SIG-M5 treated with dmso at 0.1 percent for 504 hours (cell line): ENCODE measurements at regions not wholly inside any gene's neighbourhood (a gene's known extent, or its start where the extent isn't known, plus 50 kb on each side); places are given as distances from the start of the nearest gene placed in this dataset.
"Not testable (repeated sequence)": the region's sequence is repeated elsewhere in the genome, so short reads cannot be mapped to it uniquely, and the experiment has no call there.

Experiments
- DNase-seq: peaks from one replicate; lab custom pipeline; 2025; ENCODE audit not compliant: unreplicated experiment; lab: John Stamatoyannopoulos, UW

DNA sequence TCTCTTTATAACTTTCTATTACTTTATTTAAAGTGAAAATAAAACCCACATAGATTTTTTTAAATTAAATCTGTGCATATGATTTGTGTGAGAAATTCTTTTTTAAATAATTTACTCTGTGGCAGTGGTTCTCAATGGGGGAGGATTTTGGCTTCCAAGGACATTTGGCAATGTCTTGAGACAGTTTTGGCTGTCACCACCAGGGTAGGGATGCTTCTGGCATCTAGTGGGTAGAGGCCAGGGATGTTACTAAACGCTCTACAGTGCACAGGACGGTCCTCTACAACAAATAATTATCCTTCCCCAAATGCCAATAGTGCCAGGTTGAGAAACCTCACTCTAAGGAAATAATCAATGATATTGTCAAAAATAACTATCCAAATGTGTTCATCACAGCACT is 177.9 kb upstream of the CCNG1 start:
- DNase-seq = no peak

DNA sequence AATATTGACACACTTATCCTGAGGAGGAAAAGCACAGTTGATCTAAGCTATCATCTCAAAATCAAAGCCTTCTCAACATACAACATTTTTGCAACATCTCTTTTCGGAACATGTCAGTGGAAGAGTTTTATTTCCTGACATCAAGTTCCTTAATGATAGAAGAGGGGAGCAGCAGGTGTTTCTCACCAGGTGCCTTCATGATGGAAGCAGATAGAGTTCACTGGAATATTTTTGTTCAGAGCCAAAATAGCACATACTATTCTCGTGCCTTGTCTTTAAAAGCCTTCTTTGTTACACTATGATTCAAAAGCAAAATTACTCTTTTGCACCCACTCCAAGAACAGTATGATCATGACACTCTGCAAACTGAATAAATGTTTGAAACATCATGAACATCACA is 176.9 kb upstream of the CCNG1 start:
- DNase-seq = no peak

DNA sequence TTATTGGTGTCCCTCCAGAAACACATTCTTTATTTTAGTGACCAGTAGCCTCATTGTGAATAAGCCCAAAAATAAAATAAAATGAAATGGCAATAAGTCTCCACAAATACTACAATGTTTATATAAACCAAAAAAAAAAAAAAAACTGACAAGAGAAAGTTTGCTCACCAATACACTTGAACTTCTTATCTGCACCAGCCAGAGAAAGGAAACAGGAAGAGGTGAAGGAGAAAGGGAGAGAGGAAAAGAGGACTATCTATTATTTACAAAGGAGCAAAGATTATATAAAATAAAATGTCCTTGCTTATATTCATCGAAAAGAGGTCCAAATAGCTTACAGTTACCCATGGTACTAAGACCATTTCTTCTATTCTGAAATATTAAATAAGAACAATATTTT is 176.4 kb upstream of the CCNG1 start:
- DNase-seq = no peak

DNA sequence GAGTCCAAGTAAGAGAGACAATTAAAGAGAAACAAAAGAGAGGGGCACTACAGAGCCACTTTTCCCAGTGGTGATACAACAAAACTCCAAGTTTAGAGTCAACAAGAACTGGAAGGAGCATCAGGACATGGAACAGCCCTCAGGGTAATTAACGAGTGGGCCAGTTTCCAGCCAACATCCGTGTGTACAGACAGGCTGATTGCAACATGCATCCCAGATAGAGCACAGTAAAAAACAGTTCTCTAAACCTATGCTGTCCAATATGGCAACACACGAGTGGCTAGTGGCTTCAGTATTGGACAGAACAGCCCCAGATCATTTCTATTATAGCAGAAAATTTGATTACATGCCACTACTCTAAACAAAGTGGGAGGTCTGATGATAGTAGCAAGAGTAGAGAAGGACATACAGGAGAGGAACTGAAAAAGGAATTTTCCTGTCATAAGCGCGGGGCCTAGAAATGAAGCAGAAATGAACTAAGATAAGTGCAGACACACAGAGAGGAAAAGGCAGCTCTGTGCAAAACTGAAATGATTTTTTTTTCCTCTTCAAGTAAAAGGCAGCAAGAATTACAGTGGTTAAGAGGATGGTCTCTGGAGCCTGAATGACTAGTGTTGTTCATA is 175.6 kb upstream of the CCNG1 start:
- DNase-seq = no peak

DNA sequence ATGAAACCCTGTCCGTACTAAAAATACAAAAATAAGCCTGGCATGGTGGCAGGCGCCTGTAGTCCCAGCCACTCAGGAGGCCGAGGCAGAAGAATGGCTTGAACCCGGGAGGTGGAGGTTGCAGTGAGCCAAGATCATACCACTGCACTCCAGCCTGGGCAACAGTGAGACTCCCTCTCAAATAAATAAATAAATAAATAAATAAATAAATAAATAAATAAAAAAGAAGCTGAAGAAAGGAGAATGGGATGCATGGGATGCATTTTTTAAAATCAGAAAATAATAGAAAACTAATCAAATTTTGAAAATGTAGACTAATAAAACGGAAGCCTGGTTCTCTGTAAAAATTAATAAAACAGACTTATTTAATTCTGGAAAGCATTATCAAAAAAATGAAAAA is 171.1 kb upstream of the CCNG1 start:
- DNase-seq = not testable (repeated sequence)

DNA sequence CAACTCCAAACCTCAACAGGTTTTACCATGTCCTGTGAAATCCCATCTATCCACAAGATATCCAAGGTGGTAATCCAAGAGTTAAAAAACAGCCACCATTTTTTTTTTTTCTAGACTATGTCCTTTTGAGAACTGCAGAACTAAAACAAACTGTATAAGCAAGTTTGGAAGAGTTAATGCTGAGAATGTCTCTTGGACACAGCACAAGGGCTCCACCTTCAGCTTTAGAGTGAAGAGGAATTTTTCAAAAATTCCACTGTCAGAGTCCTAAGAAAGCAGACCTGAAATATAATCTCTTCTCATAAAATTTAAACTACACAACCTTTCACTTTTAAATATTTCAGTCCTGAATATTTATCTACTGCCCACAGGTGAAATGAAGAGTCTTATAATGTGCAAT is 167.8 kb upstream of the CCNG1 start:
- DNase-seq = no peak

DNA sequence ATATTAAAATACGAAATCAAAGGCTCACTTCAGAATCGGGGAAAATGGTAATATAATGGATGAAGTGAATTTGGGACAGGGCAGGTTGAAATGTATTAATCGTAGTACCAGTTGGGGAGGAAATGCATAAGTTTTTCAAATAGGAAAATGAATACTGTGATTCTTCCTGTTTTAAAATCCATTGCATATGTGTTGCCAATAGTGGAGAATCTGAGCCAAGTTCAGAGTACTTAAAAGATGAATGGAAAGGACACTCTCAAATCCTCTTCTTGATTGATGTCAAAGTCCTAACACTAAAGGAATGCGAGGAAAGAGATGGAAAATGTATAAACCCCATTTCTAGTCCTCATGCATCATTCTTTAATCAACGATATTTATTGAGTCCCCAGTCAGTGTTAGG is 160.9 kb upstream of the CCNG1 start:
- no peak for DNase-seq

DNA sequence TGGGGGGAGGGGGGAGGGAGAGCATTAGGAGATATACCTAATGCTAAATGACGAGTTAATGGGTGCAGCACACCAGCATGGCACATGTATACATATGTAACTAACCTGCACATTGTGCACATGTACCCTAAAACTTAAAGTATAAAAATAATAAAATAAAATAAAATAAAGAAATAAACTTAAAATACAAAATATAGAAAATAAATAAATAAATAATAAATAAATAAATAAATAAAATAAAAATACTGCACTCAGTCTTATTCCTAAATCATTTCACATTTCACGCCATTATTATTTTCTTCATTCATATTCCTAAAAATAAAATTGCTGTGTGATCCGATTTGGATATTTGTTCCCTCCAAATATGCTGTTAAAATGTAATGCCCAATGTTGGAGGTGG is 156.5 kb upstream of the CCNG1 start:
- DNase-seq = not testable (repeated sequence)

DNA sequence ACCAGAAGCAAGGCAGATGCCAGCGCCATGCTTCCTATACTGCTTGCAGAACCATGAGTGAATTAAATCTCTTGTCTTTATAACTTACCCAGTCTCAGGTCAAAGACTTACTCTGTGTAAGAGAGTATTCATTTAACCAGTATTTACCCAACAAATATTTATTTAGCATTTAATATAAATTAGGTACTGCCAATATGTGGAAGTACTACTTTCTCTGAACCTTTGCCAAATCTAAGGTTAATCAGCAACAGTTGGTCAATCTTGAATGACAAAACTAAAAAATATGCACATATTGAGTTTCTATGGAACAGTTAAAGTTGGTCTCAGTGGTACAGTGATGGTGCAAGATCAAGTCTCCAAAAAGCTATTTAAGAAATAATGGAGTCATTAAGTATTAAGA is 155.9 kb upstream of the CCNG1 start:
- no peak for DNase-seq

DNA sequence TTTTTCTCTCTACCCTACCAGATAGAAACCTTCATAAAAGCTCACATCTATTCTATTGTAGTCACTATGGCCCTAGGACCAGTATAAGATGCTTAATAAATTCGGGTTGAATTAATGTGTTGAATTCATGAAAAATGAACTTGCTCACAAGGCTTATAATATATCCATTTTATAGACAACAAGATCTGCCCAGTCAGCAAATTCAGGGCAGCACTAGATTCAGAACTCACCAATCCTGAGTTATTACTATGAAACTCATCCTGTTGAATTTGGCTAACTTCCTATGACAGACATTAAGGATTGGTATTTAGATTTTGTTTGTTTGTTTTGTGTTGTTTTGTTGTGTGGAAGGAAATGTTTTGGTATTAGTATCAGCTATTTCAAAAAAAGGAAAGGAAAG is 143.6 kb upstream of the CCNG1 start:
- no peak for DNase-seq

DNA sequence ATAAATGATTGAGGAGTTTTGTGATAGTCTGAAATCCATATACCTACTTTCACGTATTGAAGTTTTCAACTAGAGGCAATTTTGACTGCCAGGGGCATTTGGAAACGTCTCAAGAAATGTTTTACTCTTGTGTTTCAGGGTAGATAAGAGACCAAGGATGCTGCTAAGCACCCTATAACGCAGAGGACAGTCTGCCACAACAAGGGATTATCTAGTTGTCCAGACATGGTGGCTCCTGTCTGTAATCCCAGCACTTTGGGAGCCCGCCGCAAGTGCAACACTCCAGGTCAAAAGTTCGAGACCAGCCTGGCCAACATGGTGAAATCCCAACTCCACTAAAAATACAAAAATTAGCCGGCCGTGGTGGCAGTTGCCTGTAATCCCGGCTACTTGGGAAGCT is 133.7 kb upstream of the CCNG1 start:
- DNase-seq = no peak

DNA sequence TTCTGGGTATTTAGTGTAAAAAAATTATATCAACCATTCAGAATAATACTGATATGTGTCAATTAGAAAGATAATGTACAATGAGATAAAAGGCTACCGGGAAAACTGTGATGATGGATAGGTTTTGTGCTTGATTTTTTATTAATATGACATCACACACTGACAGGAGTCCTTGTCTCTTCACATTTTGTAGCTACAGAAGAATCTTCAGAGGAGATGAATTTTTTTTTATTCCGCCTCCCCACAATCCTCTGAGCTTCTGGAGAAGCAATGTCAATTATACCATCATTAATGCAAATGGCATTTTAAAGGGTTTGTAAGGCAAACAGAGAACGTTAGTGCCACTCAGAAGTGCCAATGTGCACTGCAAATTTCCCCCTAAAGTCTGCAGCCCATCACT is 131.7 kb upstream of the CCNG1 start:
- DNase-seq = no peak

DNA sequence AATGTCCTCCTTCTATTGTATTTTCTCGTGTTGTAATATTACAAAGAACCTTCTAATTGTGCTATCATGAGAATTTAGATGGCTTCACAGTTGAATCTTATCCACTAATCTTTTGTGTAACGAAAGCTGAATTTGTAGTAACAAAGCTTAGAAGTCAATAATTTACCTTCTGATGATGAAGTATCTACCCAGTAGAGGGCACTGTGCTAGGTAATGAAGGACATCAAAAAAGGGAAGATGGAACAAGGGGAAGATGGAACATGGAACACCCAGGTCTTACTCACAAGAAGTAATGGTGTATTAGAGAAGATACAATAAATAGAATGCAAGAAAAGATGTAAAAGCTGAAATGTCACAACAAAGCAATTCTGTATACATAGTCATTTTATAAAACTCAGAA is 131.0 kb upstream of the CCNG1 start:
- peak; percentile 57 for DNase-seq

DNA sequence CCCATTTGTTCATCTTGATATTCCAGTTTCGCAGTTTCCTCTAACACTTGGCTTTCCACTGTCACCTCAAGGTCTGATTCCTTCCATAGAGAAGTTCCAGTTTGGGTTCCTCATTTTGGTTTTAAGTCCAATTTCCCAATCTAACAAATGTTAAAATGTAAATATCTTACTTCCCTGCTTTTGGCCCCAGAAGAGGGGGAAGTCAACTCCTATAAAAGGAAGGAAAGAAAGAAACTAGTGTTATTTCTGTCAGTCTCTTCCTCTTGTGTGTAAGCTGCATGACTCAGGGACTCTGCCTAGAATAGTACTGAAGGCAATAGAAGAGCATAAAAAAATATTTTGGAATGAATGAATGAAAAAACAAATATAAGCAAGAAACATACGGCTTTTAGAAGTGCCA is 127.5 kb upstream of the CCNG1 start:
- peak; percentile 95 for DNase-seq

DNA sequence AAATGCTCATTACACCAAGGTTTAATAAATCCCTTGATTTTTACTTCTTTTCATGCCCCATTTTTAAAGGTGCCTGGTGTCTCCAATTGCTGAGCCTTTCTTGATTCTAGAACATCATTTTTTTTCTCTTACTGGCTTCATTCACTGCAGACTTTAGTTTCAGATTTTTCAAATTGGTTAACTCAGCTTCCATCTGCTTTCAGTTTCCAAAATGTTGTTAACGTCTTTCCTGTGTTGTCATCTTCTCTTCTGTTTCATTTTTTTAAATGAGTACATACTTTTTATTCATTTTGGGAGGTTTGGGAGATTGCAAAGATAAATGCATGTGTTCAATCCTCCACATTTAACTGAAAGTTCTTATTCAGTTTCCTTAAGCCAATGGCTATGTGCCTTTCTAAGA is 126.4 kb upstream of the CCNG1 start:
- no peak for DNase-seq

DNA sequence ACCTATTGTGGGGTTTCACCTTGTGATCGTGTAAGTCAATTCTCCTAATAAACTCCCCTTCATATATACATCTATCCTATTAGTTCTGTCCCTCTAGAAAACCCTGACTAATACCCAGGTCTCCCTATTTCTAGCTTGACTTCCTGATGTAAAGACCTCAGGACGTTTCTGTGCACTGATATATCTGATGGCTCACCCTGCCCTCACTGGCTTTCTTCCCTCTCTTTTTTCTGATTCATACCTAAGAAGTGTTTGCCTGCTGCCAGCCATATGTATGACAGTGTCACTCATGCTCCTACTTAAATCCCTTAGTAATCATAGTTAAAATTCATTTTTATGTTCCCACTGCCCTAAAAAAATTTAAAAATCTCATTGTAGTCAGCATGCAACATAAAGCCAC is 124.8 kb upstream of the CCNG1 start:
- no peak for DNase-seq

DNA sequence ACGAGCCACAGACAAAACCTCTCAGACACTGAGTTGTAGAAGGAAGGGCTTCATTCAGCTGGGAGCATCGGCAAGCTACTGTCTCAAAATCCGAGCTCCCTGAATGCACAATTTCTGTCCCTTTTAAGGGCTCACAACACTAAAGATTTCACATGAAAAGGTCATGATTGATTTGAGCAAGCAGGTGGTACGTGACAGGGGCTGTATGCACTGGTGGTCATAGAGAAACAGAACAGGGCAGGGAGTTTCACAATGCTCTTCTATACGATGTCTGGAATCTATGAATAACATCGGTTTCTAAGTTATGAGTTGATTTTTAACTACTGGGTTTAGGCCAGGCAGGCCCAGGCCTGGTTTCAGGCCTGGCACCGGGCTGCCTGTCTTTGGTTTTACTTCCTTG is 124.3 kb upstream of the CCNG1 start:
- not testable (repeated sequence) for DNase-seq

DNA sequence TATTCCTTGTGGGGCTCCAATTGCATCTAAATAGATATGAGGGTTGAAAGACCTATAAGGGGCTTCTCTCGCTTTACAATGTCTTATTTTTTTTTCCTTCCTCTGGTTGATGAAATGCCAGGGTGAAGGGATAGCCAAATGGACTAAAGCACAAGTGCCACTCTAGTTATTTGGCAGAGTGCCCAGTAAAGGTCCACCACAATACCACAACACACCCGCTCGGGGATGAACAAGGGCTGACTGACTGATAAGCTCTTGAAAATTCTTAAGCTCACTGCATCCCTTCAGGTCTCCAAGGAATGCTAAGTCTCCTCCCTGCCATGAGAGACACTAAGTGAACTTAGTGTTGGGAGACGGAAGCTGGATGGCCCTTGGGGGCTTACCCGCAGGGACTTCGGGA is 121.0 kb upstream of the CCNG1 start:
- not testable (repeated sequence) for DNase-seq

DNA sequence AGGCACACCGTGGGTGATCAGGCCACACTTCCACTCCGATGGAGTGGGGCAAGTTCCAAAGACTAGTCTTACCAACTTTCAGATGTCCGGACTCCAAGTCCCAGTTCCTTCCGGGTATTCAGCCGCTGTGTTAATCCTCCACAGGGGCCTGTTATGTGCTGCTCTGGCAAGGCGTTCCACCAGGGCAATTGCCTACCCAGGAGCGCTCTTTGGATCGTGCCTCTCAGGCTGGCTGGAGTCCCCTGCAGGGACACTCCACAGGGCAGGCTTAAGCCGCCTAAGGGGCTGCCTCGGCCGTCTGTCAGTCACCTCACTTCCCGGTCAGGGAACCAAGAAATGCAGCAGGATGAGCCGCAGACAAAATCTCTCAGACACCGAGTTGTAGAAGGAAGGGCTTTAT is 118.7 kb upstream of the CCNG1 start:
- DNase-seq = no peak

DNA sequence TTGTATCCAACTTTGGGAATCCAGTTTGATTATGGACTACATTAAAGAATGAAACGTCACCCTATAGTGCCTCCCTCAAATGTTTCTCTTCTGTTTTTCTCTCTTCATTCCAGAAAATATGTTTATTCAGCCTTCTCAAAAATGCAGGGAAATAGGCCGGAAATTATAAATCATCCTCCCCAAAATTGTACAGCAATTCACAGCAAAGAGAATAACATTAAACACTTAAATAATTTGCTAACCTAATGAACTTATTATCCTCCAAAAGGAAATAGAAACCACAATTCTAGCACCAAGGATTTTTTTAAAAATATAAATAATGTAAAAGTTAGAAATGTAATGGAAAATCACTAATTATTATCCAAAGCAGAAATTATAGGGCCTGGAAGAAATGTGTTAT is 115.9 kb upstream of the CCNG1 start:
- no peak for DNase-seq

DNA sequence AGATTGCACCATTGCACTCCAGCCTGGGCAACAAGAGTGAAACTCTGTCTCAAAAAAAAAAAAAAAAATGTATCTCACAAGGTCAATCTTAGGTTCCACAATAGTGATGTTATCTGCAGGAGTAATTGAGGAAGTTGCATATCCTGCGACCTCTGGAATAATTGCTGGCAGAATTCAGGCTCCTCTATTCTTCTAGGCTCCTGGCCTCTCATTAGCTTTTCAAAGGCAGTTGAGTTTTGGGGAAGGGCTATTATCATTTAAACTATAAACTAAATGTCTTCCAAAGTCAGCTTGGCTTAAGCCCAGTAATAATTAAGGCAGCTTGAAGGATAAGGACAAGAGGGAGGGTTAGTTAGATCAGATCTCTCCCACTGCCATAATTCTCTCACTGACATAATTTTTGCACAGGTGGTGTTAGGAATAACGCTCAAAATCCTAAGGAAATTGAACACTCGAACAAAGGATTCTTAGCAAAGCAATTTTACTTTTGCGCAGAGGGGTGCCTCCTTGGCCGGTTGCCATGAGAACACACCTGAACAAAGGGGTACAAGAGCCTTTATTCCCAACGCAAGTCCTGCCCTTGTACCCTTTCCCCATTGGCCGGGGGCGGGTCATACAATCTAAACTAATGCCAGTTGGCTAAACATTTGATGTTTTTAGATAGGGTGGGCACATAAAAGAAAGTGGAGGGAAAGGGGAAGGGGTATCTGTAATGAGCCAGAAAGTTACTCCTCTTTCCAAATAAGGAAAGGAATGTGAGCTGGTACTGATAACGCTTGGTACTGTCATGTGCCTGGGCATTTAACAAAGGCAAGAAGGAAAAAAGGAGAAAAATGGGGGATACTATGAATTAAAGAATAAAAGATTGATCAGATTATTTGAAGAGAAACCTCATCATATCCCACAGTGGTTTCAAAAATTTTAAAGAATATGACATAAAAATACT is 106.4 kb upstream of the CCNG1 start:
- DNase-seq = no peak

DNA sequence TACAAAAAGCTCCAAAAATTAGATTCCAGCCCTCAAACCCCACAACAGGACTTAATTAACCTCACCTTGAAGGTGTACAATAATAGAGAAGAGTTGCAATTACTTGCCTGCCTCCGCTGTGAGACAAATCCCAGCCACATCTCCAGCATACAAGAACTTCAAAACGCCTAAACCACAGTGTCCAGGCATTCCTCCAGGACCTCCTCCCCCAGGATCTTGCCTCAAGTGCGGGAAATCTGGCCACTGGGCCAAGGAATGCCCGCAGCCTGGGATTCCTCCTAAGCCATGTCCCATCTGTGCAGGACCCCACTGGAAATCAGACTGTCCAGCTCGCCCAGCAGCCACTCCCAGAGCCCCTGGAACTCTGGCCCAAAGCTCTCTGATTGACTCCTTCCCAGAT is 101.3 kb upstream of the CCNG1 start:
- DNase-seq = not testable (repeated sequence)

DNA sequence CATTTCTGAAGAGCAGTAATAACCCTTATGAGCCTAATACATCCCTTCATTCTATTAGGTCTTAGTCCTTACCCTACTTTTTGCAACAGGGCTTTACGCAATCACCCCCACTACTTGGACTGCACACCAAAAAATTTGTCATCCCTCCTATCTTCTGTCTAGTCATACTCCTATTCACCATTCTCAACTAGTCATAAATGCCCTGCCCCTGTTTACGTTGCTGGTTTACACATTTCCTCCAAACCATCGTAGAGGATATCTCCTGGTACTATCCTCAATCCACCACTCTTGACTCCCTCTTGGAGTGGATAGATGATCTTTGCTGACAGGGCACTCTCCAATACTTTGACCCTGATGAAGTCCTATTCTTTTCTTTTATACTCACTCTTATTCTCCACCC is 98.2 kb upstream of the CCNG1 start:
- peak; percentile 40 for DNase-seq
